ENCODE measurements at regions not wholly inside any gene's neighbourhood (a gene's known extent, or its start where the extent isn't known, plus 50 kb on each side); places are given as distances from the start of the nearest gene placed in this dataset.
A peak's percentile ranks its signal among the peaks of the same experiment; 100 is the strongest.
"Not testable (repeated sequence)": the region's sequence is repeated elsewhere in the genome, so short reads cannot be mapped to it uniquely, and the experiment has no call there.

GRCh38 chr5:117614408-117614807 is 1039.8 kb upstream of the SEMA6A start:
- 51 to 80% (median 64%) methylated on average over 2 of the region's 2 CpGs for WGBS, 5 donors
- TF ChIP-seq CTCF (IDR thresholded peaks at IDR 0.05): no peak
- no peak for TF ChIP-seq EP300 (IDR thresholded peaks at IDR 0.05)
- no peak for TF ChIP-seq POLR2A (IDR thresholded peaks at IDR 0.05)
- no peak for TF ChIP-seq POLR2AphosphoS5 (IDR thresholded peaks at IDR 0.05)
- intact Hi-C loops (cut with DNase I; ENCODE audit: low total_unique reads): no loop called here

GRCh38 chr5:117604845-117605244 is 1030.2 kb upstream of the SEMA6A start:
- Histone ChIP-seq H3K27me3 (no peaks in the 10 kb centered on the region), H3K9me3 (no peaks in the 10 kb centered on the region), H3K4me1 (no peaks in the 10 kb centered on the region), H3K4me3 (no peak overlapping the region), H3K27ac (no peak overlapping the region), H3K36me3 (no peaks in the 10 kb centered on the region)
- no peak for DNase-seq
- 50 to 84% (median 78%) methylated on average over 2 of the region's 2 CpGs for WGBS, 5 donors
- TF ChIP-seq POLR2A (IDR thresholded peaks at IDR 0.05) (no peak), CTCF (IDR thresholded peaks at IDR 0.05) (no peak), POLR2AphosphoS5 (IDR thresholded peaks at IDR 0.05) (no peak), EP300 (IDR thresholded peaks at IDR 0.05) (no peak)
- intact Hi-C loops (cut with DNase I; ENCODE audit: low total_unique reads): no loop called here

More at GRCh38 chr5:117614408-117614807, 1039.8 kb upstream of the SEMA6A start:
- Histone ChIP-seq H3K27me3 (no peaks in the 10 kb centered on the region), H3K4me1 (no peaks in the 10 kb centered on the region), H3K4me3 (no peak overlapping the region), H3K27ac (no peak overlapping the region), H3K9me3 (no peaks in the 10 kb centered on the region), H3K36me3 (no peaks in the 10 kb centered on the region)
- DNase-seq: no peak

- H3K9me3 ChIP-seq; H3K36me3 ChIP-seq; H3K27ac ChIP-seq; intact Hi-C loops (cut with DNase I; ENCODE audit: low total_unique reads); DNase-seq; H3K4me3 ChIP-seq; H3K4me1 ChIP-seq; H3K27me3 ChIP-seq: not testable (repeated sequence)
- WGBS, 5 donors: 92 to 99% (median 97%) methylated on average over 12 to 32 of the region's 36 CpGs
Measured at GRCh38 chr5:117599811-117600210, 1025.2 kb upstream of the SEMA6A start.

- Histone ChIP-seq H3K9me3 (no peaks in the 10 kb centered on the region), H3K4me1 (no peaks in the 10 kb centered on the region), H3K4me3 (no peak overlapping the region), H3K27ac (no peak overlapping the region), H3K27me3 (no peaks in the 10 kb centered on the region), H3K36me3 (no peaks in the 10 kb centered on the region)
- no peak for TF ChIP-seq POLR2AphosphoS5 (IDR thresholded peaks at IDR 0.05)
- no peak for TF ChIP-seq CTCF (IDR thresholded peaks at IDR 0.05)
- no peak for TF ChIP-seq EP300 (IDR thresholded peaks at IDR 0.05)
- no peak for TF ChIP-seq POLR2A (IDR thresholded peaks at IDR 0.05)
- DNase-seq: peak in 1 of 2 donors; percentile 17
- intact Hi-C loops (cut with DNase I; ENCODE audit: low total_unique reads): no loop called here
- 41 to 61% (median 52%) methylated on average over 4 of the region's 4 CpGs for WGBS, 5 donors
Measured at GRCh38 chr5:117594166-117594565, 1019.5 kb upstream of the SEMA6A start.

GRCh38 chr5:117590944-117591343 is 1016.3 kb upstream of the SEMA6A start:
- TF ChIP-seq POLR2A (IDR thresholded peaks at IDR 0.05) (no peak), CTCF (IDR thresholded peaks at IDR 0.05) (peak in 2 of 7 experiments; percentile 11 to 18)
- no peak overlapping the region for H3K27ac ChIP-seq
- H3K4me3 ChIP-seq: no peak overlapping the region
- no peaks in the 10 kb centered on the region for H3K4me1 ChIP-seq
- H3K36me3 ChIP-seq: no peaks in the 10 kb centered on the region
- intact Hi-C loops (cut with DNase I; ENCODE audit: low total_unique reads): no loop called here
- WGBS, 5 donors: 28 to 53% (median 49%) methylated on average over 1 of the region's 1 CpG
- H3K9me3 ChIP-seq: no peaks in the 10 kb centered on the region
- peak in 1 of 2 donors; percentile 56 for DNase-seq
- H3K27me3 ChIP-seq: no peaks in the 10 kb centered on the region
